Lower leg skin (tissue), 3 donors: ENCODE measurements at regions not wholly inside any gene's neighbourhood (a gene's known extent, or its start where the extent isn't known, plus 50 kb on each side); places are given as distances from the start of the nearest gene placed in this dataset.

Experiments
- POLR2A ChIP-seq, 2 donors: fragments of 450-650 bp; IDR thresholded peaks; one replicate each; pipeline ENCODE4 v1.6.1; 2016 to 2017; ENCODE audit warnings: antibody characterized with exemption in 2 of 2, mild to moderate bottlenecking in 1 of 2, moderate library complexity in 1 of 2
- TF ChIP-seq, protein P1 (sequence below), 3 donors: fragments of 450-650 bp; IDR thresholded peaks; one replicate each; pipeline ENCODE4 v1.5.1; 2016; ENCODE audit warnings: antibody characterized with exemption in 3 of 3, mild to moderate bottlenecking in 3 of 3, moderate library complexity in 2 of 3

- no peak for TF ChIP-seq POLR2A (IDR thresholded peaks at IDR 0.05)
- TF ChIP-seq, protein P1, sequence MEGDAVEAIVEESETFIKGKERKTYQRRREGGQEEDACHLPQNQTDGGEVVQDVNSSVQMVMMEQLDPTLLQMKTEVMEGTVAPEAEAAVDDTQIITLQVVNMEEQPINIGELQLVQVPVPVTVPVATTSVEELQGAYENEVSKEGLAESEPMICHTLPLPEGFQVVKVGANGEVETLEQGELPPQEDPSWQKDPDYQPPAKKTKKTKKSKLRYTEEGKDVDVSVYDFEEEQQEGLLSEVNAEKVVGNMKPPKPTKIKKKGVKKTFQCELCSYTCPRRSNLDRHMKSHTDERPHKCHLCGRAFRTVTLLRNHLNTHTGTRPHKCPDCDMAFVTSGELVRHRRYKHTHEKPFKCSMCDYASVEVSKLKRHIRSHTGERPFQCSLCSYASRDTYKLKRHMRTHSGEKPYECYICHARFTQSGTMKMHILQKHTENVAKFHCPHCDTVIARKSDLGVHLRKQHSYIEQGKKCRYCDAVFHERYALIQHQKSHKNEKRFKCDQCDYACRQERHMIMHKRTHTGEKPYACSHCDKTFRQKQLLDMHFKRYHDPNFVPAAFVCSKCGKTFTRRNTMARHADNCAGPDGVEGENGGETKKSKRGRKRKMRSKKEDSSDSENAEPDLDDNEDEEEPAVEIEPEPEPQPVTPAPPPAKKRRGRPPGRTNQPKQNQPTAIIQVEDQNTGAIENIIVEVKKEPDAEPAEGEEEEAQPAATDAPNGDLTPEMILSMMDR (IDR thresholded peaks at IDR 0.05): no peak
Observed at GRCh38 chr5:155759984-155760383, 567.0 kb upstream of the SGCD start.
